ENCODE measurements at regions not wholly inside any gene's neighbourhood (a gene's known extent, or its start where the extent isn't known, plus 50 kb on each side); places are given as distances from the start of the nearest gene placed in this dataset.

GRCh38 chr12:78386871-78387270 is 477.7 kb upstream of the SYT1 start:
- TF ChIP-seq POLR2A (IDR thresholded peaks at IDR 0.05): no peak
- TF ChIP-seq CTCF (IDR thresholded peaks at IDR 0.05): no peak

Data from suprapubic skin (tissue), 3 donors.